Brain microvascular endothelial cell (primary cell): ENCODE measurements at regions not wholly inside any gene's neighbourhood (a gene's known extent, or its start where the extent isn't known, plus 50 kb on each side); places are given as distances from the start of the nearest gene placed in this dataset.

Experiments used
- DNase-seq: peaks from one replicate; pipeline ENCODE4 v3.0.0-alpha.2; 2020
- H3K27ac ChIP-seq: fragments of 250-450 bp; sonication (Bioruptor Pico); 2 replicates; pipeline ENCODE4 v1.5.1; 2020; ENCODE audit warnings: mild to moderate bottlenecking, moderate library complexity
- H3K27me3 ChIP-seq: fragments of 250-450 bp; sonication (Bioruptor Pico); replicated peaks from 2 replicates; pipeline ENCODE4 v1.5.1; 2020; ENCODE audit warnings: mild to moderate bottlenecking
- H3K36me3 ChIP-seq: fragments of 250-450 bp; sonication (Bioruptor Pico); replicated peaks from 2 replicates; pipeline ENCODE4 v1.5.1; 2020; ENCODE audit warnings: mild to moderate bottlenecking
- H3K4me3 ChIP-seq: 2 replicates; pipeline ENCODE4 v1.5.1; 2011; ENCODE audit warnings: low read depth, mild to moderate bottlenecking, control low read depth, low read length, moderate library complexity
- in situ Hi-C: cut with HindIII; loops from 2 replicates; pipeline ENCODE4 v1.10.0; 2017; ENCODE audit warnings: low sequenced_read_pairs, low pct_ligation_motif_present
- TF ChIP-seq, protein P1 (sequence below): IDR thresholded peaks from 2 replicates; pipeline ENCODE4 v1.5.1; 2011; ENCODE audit warnings: low read depth, mild to moderate bottlenecking, moderate library complexity, low read length, control low read depth, inconsistent platforms; ENCODE audit errors: missing control alignments

DNA sequence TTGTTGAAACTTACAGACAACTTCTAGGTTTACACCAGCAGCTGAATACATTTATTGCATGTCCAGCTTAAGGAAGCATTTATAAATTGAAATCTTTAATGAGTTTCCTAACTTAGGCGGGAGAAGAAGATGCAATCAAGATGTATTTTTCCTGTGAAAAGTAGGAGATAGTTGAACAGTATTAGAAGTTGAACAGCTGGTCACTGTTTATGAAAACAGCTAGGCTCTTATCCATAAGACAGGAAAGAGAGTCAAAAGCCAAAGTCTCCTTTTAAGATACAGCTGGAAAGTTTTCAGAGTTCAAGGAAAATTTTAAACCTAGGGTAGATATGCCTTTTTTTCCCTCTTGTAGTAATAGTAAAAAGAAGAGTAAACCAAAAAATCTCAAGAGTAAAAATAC lies 236.1 kb upstream of the FERD3L start:
- H3K27ac ChIP-seq, result no peak overlapping the region
- no peak for DNase-seq
- no peaks in the 10 kb centered on the region for H3K27me3 ChIP-seq
- in situ Hi-C loops, result no loop called here
- TF ChIP-seq, protein P1, sequence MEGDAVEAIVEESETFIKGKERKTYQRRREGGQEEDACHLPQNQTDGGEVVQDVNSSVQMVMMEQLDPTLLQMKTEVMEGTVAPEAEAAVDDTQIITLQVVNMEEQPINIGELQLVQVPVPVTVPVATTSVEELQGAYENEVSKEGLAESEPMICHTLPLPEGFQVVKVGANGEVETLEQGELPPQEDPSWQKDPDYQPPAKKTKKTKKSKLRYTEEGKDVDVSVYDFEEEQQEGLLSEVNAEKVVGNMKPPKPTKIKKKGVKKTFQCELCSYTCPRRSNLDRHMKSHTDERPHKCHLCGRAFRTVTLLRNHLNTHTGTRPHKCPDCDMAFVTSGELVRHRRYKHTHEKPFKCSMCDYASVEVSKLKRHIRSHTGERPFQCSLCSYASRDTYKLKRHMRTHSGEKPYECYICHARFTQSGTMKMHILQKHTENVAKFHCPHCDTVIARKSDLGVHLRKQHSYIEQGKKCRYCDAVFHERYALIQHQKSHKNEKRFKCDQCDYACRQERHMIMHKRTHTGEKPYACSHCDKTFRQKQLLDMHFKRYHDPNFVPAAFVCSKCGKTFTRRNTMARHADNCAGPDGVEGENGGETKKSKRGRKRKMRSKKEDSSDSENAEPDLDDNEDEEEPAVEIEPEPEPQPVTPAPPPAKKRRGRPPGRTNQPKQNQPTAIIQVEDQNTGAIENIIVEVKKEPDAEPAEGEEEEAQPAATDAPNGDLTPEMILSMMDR, result no peak
- H3K4me3 ChIP-seq, result no peak overlapping the region
- H3K36me3 ChIP-seq, result no peaks in the 10 kb centered on the region

DNA sequence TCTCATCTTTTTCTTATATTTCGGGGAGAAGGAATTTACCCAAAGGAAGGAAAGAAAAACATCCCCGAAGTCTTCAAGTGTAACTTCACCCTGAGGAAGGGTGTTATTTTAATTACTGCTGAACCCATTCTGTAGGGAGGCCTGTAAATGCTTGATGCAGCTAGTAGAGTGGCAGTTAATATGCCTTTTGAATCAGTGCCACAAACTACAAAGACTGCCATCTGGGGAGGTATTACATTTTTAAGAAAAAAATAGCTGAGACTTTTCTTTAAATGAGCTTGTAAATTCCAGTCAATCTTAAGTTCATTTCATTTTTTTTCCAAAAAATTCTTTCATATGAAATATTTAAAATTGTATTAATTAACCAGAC lies 233.1 kb upstream of the FERD3L start:
- H3K27ac ChIP-seq, result peak overlapping the region; percentile 98
- DNase-seq, result no peak
- in situ Hi-C loops, result no loop called here
- TF ChIP-seq, protein P1, result no peak
- H3K36me3 ChIP-seq, result no peaks in the 10 kb centered on the region
- H3K4me3 ChIP-seq, result peak overlapping the region; percentile 30
- no peaks in the 10 kb centered on the region for H3K27me3 ChIP-seq

DNA sequence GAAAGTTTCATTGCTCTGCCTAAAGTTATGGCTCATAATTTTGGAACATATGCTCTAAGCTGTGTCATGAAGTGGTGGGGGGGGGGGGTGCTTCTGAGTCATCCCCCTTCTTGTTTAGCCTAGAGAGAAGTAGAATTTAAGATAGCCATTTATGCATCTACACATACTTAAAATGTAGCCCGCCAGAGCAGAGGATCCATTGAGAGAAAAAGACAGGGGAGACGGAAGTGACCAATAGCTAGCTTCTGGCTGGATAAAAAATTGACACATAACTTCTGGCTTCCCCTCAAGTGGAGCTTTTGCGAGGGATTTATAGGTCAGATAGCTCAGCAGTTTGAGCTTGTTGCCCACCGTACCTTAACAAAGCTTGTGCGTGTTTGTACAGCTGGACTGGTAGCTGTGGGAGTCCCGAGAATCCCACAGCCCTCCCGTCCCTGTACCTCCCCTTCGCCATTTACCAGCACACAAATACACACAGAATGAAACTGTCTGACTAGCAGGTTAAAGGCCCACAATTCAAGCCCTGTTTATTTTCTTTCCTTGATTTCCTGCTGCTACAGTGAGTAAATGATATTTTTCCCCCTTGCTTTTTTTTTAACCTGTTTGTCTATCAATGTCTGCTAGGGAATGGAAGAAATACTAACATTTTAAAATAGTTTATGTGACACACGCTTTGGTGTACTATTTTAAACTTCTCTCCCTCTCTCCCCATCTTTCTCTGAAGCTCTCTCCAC lies 232.6 kb upstream of the FERD3L start:
- in situ Hi-C loops, result no loop called here
- peak; percentile 84 for DNase-seq
- Histone ChIP-seq H3K27me3 (no peaks in the 10 kb centered on the region), H3K4me3 (peak overlapping the region; percentile 30), H3K36me3 (no peaks in the 10 kb centered on the region), H3K27ac (peak overlapping the region; percentile 98)
- TF ChIP-seq, protein P1, result no peak

DNA sequence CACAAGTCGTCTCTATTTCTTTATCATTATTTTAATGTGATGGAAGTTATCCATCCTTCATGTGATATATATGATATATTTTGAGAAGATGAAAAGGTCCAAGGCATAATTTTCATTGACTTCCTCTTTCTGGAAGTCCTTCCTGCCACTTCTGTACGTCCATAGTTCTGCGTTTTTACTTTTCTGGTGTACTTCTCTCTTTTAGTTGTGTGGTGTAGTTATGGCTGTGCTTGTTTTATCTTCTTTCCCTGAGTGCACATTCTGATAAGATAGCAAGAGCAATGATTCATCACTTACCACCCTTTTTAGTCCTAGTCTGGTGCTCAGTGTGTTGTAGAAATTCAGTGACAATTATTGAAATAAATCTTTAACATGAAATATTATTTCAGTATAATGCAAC lies 231.3 kb upstream of the FERD3L start:
- Histone ChIP-seq H3K36me3 (no peaks in the 10 kb centered on the region), H3K4me3 (no peak overlapping the region), H3K27ac (peak overlapping the region; percentile 98), H3K27me3 (no peaks in the 10 kb centered on the region)
- peak; percentile 57 for DNase-seq
- TF ChIP-seq, protein P1, result no peak
- in situ Hi-C loops, result no loop called here

DNA sequence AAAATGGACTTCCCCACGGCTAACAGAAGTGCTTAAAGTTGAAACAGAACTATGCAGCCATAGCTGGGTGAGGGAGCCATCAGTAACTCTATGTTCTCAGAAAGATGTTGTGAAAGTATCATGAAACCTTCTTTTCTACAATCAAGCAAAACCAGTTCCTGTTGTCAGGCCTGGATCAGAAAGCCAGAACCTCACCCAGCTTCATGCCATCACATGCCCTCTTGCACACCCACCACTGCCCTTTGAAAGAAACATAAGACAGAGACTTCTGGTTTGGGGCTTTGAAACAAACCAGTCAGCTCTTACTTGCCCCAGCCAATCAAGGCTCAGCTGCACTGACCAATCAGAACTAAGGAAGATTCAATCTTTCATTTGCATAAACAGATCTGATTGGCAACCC lies 230.8 kb upstream of the FERD3L start:
- in situ Hi-C loops, result no loop called here
- Histone ChIP-seq H3K36me3 (no peaks in the 10 kb centered on the region), H3K27ac (peak overlapping the region; percentile 98), H3K27me3 (no peaks in the 10 kb centered on the region), H3K4me3 (no peak overlapping the region)
- DNase-seq, result no peak
- TF ChIP-seq, protein P1, result no peak

DNA sequence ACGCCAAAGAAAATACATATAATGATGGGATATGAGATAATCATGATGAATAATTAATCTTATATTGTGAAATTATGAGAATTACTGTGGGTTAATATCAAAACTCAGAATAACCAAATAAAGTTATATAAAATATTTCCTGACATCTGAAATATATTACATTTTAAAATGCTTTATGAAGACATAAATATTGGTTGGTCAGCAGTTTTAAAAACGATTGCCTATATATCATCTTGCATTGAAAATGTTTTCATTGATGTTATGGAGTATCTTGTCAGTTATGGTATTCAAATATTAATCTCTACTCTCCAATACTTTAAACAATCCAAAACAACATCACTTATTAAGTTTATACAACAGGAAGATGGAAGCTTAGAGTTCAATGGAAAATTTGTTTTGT lies 228.1 kb upstream of the FERD3L start:
- in situ Hi-C loops, result no loop called here
- TF ChIP-seq, protein P1, result no peak
- Histone ChIP-seq H3K27me3 (no peaks in the 10 kb centered on the region), H3K36me3 (no peaks in the 10 kb centered on the region), H3K4me3 (no peak overlapping the region), H3K27ac (no peak overlapping the region)
- no peak for DNase-seq
